RPMI7951 (cell line): ENCODE measurements at regions not wholly inside any gene's neighbourhood (a gene's known extent, or its start where the extent isn't known, plus 50 kb on each side); places are given as distances from the start of the nearest gene placed in this dataset.

Experiments
- DNase-seq: peaks from one replicate; pipeline ENCODE4 v3.0.0-alpha.2; 2012; ENCODE audit warnings: low read depth

DNA sequence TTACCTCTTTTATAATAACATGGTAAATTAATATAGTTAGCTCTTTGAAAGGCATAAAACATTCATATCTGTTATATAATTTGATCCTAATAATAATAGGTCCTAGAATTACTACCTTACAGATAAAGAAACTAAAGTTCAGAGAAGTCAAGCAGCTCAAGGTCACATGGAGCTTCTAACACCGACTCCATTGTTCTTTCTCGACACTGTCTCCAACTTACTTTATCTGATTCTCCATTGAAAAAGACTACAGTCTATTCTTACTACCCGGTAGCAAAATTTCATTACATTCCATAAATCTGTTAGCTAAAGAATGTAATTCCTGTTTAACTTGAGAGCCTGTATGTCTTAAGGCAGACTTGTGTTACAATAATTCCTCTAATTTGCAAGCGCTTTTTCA lies 96.3 kb upstream of the TMEM161B start:
- no peak for DNase-seq

GRCh38 chr5:88355490-88356050 lies 86.9 kb upstream of the TMEM161B start:
- no peak for DNase-seq

- DNase-seq = no peak
Measured at GRCh38 chr5:88325868-88326267, 57.2 kb upstream of the TMEM161B start.

DNA sequence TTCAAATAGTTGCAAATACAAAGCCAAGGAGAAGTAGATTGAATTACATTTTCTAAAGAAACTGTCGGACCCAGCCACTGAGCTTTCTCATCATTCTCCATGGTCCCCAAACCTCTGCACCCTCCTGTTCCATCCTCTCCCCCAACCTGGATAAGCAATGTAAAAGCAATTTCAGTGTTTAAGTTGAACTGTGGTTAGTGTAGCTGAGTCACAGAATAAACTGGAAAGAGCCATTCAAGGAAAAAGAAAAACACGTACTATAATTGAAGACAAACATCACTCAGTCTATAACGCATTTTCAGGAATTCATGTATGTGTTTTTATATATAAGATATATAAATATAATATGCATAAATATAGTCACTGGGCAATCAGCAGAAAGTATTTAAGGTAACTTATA lies 54.1 kb upstream of the TMEM161B start:
- no peak for DNase-seq
